ENCODE measurements at regions not wholly inside any gene's neighbourhood (a gene's known extent, or its start where the extent isn't known, plus 50 kb on each side); places are given as distances from the start of the nearest gene placed in this dataset.
A peak's percentile ranks its signal among the peaks of the same experiment; 100 is the strongest.

DNA sequence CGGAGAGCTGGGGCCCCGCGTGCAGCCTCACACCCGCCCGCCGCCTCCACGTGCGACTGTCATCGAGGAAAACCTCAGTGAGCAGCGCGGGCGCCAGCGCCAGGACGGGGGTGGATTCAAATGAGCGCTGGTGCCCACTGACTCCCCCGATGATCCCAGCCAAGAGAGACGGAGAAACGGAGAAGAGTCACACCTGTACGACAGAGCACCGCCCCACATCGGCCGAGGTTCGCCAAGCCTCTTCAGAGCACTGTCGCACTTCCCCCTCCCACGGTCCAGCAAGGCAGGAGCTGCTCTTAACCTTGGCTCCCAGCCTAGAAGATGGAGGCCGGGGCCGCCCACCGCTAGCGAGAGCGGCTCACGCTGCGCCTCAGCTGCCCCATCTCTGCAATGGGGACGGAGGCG, 130.9 kb upstream of the IQSEC1 start:
- Histone ChIP-seq H3K4me1 (no peaks in the 10 kb centered on the region), H3K36me3 (no peaks in the 10 kb centered on the region), H3K27ac (no peak overlapping the region), H3K9me3 (no peaks in the 10 kb centered on the region), H3K27me3 (peaks cover 0 to 70% of the 10 kb centered on the region in 2 donors), H3K4me3 (no peak overlapping the region)
- DNase-seq: no peak
- intact Hi-C loops (cut with DNase I; ENCODE audit: low total_unique reads): no loop called here
- TF ChIP-seq, protein P1, sequence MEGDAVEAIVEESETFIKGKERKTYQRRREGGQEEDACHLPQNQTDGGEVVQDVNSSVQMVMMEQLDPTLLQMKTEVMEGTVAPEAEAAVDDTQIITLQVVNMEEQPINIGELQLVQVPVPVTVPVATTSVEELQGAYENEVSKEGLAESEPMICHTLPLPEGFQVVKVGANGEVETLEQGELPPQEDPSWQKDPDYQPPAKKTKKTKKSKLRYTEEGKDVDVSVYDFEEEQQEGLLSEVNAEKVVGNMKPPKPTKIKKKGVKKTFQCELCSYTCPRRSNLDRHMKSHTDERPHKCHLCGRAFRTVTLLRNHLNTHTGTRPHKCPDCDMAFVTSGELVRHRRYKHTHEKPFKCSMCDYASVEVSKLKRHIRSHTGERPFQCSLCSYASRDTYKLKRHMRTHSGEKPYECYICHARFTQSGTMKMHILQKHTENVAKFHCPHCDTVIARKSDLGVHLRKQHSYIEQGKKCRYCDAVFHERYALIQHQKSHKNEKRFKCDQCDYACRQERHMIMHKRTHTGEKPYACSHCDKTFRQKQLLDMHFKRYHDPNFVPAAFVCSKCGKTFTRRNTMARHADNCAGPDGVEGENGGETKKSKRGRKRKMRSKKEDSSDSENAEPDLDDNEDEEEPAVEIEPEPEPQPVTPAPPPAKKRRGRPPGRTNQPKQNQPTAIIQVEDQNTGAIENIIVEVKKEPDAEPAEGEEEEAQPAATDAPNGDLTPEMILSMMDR (IDR thresholded peaks at IDR 0.05): no peak

- intact Hi-C loops (cut with DNase I; ENCODE audit: low total_unique reads): no loop called here
- H3K4me1 ChIP-seq: no peaks in the 10 kb centered on the region
- no peak overlapping the region for H3K27ac ChIP-seq
- no peaks in the 10 kb centered on the region for H3K9me3 ChIP-seq
- DNase-seq: peak in 1 of 2 donors; percentile 13
- TF ChIP-seq, protein P1 (IDR thresholded peaks at IDR 0.05): no peak
- peaks cover 0 to 68% of the 10 kb centered on the region in 2 donors for H3K27me3 ChIP-seq
- no peaks in the 10 kb centered on the region for H3K36me3 ChIP-seq
- no peak overlapping the region for H3K4me3 ChIP-seq
Observed at GRCh38 chr3:13203398-13204176, 130.4 kb upstream of the IQSEC1 start.

GRCh38 chr3:13202744-13203397, 129.6 kb upstream of the IQSEC1 start:
- Histone ChIP-seq H3K27ac (no peak overlapping the region), H3K36me3 (no peaks in the 10 kb centered on the region), H3K4me1 (no peaks in the 10 kb centered on the region), H3K4me3 (no peak overlapping the region), H3K9me3 (no peaks in the 10 kb centered on the region), H3K27me3 (peaks cover 0 to 65% of the 10 kb centered on the region in 2 donors)
- intact Hi-C loops (cut with DNase I; ENCODE audit: low total_unique reads): no loop called here
- TF ChIP-seq, protein P1 (IDR thresholded peaks at IDR 0.05): no peak
- peak in 1 of 2 donors; percentile 11 for DNase-seq

DNA sequence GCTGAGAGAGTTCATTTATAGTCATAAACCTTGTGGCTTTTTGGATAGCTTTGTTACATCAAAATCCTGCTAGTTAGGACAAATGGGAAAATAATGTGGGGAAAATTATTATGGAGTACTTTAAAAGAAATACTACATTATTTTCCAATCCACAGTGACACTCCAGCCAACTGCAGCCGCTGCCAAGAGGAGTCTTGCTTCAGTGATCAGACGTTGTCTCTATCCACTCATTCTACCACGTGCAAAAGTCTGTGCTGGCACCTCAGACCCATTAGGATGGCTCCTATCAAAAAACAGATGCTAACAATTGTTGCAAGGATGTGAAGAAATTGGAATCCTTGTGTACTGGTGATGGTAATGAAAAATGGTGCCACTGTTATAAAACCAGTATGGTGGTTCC, 128.6 kb upstream of the IQSEC1 start:
- Histone ChIP-seq H3K27ac (no peak overlapping the region), H3K4me3 (no peak overlapping the region), H3K27me3 (peaks cover 0 to 62% of the 10 kb centered on the region in 2 donors), H3K9me3 (no peaks in the 10 kb centered on the region), H3K4me1 (no peaks in the 10 kb centered on the region), H3K36me3 (no peaks in the 10 kb centered on the region)
- TF ChIP-seq, protein P1 (IDR thresholded peaks at IDR 0.05): no peak
- intact Hi-C loops (cut with DNase I; ENCODE audit: low total_unique reads): no loop called here
- DNase-seq: peak in 1 of 2 donors; percentile 9

- Histone ChIP-seq H3K4me3 (no peak overlapping the region), H3K27ac (no peak overlapping the region), H3K4me1 (no peaks in the 10 kb centered on the region), H3K27me3 (peaks cover 0 to 61% of the 10 kb centered on the region in 2 donors), H3K36me3 (no peaks in the 10 kb centered on the region), H3K9me3 (no peaks in the 10 kb centered on the region)
- intact Hi-C loops (cut with DNase I; ENCODE audit: low total_unique reads): no loop called here
- peak in 1 of 2 donors; percentile 18 for DNase-seq
- TF ChIP-seq, protein P1 (IDR thresholded peaks at IDR 0.05): no peak
Observed at GRCh38 chr3:13200946-13201345, 127.7 kb upstream of the IQSEC1 start.

Measured in tibial artery (tissue), 4 donors.